Suprapubic skin (tissue), 3 donors: ENCODE measurements at regions not wholly inside any gene's neighbourhood (a gene's known extent, or its start where the extent isn't known, plus 50 kb on each side); places are given as distances from the start of the nearest gene placed in this dataset.

Source experiments
- CTCF ChIP-seq, 2 donors: fragments of 200-600 bp in 1 of 2; fragments of 450-650 bp in 1 of 2; sonication (generic) in 1 of 2; IDR thresholded peaks; one replicate each; pipeline ENCODE4 v1.5.1; 2016 to 2019; ENCODE audit warnings: antibody characterized with exemption in 2 of 2, mild to moderate bottlenecking in 1 of 2, moderate library complexity in 1 of 2
- EP300 ChIP-seq: sonication (generic); formaldehyde crosslinking; IDR thresholded peaks from one replicate; pipeline ENCODE4 v1.6.1; 2017; ENCODE audit warnings: antibody characterized with exemption

- TF ChIP-seq CTCF (IDR thresholded peaks at IDR 0.05) (no peak), EP300 (no peak)
Observed at GRCh38 chr3:44120721-44121582, 120.7 kb upstream of the TOPAZ1 start.
